T-helper 1 cell treated with Interleukin-12 subunit alpha and Interleukin-12 subunit beta and Interleukin-4 antibody, amounts not matched to agents 30 μg/mL and 1 μg/mL, for 36 hours (primary cell): ENCODE measurements at regions not wholly inside any gene's neighbourhood (a gene's known extent, or its start where the extent isn't known, plus 50 kb on each side); places are given as distances from the start of the nearest gene placed in this dataset.

Source experiments
- H3K27ac Mint-ChIP-seq: one replicate; pipeline ENCODE4 v1.8.0; 2021; ENCODE audit warnings: mild to moderate bottlenecking, mixed read lengths
- H3K27me3 Mint-ChIP-seq: one replicate; pipeline ENCODE4 v1.8.0; 2021; ENCODE audit warnings: low read depth, mixed read lengths
- H3K36me3 Mint-ChIP-seq: one replicate; pipeline ENCODE4 v1.8.0; 2021; ENCODE audit warnings: low read depth, mixed read lengths
- H3K4me1 Mint-ChIP-seq: one replicate; pipeline ENCODE4 v1.8.0; 2021; ENCODE audit warnings: low read depth, mixed read lengths
- H3K4me3 Mint-ChIP-seq: one replicate; pipeline ENCODE4 v1.8.0; 2021; ENCODE audit warnings: mild to moderate bottlenecking, moderate library complexity, mixed read lengths
- H3K9me3 Mint-ChIP-seq: one replicate; pipeline ENCODE4 v1.8.0; 2021; ENCODE audit warnings: mixed read lengths

- Mint-ChIP-seq H3K4me1 (no peaks in the 10 kb centered on the region), H3K27me3 (peaks cover 10% of the 10 kb centered on the region), H3K27ac (no peak overlapping the region), H3K4me3 (no peak overlapping the region), H3K9me3 (no peaks in the 10 kb centered on the region), H3K36me3 (no peaks in the 10 kb centered on the region)
Measured at GRCh38 chr10:113339121-113339520, 213.7 kb upstream of the HABP2 start.

- H3K4me1 Mint-ChIP-seq, result no peaks in the 10 kb centered on the region
- H3K9me3 Mint-ChIP-seq, result no peaks in the 10 kb centered on the region
- H3K36me3 Mint-ChIP-seq, result no peaks in the 10 kb centered on the region
- H3K27ac Mint-ChIP-seq, result no peak overlapping the region
- peaks cover 10% of the 10 kb centered on the region for H3K27me3 Mint-ChIP-seq
- no peak overlapping the region for H3K4me3 Mint-ChIP-seq
Measured at GRCh38 chr10:113340282-113340681, 212.6 kb upstream of the HABP2 start.

- Mint-ChIP-seq H3K4me3 (no peak overlapping the region), H3K9me3 (no peaks in the 10 kb centered on the region), H3K27ac (no peak overlapping the region), H3K27me3 (peaks cover 10% of the 10 kb centered on the region), H3K36me3 (no peaks in the 10 kb centered on the region), H3K4me1 (no peaks in the 10 kb centered on the region)
Measured at GRCh38 chr10:113341138-113341537, 211.7 kb upstream of the HABP2 start.

DNA sequence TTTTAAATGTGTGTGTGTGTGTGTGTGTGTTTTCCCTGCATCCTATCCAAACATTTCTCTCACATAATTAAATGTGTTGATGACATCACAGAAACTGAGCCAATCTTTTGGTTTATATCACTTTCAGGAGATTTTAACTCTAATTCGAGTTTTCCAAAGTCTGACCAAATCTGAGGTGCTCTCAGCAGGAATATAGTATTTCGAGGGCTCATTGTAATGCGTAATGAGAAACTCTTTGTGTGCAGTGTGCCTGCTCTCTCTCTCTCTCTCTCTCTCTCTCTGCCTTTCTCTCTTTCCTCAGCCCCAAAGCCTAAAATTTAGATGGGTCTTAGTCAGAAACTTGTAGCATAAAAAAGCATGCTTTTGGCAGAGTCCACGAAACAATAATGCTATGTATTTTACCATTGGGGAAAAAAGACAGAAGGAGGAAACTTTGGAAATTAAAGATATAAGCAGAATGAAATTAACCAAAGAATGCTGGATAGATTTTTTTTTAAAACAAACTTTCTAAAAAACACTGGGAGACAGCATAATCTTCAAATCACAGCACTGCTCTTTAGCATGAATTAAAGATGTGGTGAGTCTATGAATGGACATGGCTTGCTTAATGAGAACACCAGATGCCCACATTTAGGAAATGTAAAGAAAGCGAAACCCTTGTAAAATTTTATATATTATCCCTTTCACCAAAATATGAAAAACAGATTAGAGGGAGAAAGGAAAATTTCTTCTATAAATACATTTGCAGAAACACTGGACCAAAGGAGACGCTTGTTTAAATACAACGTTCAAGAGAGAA lies 206.8 kb upstream of the HABP2 start:
- no peaks in the 10 kb centered on the region for H3K4me1 Mint-ChIP-seq
- no peak overlapping the region for H3K4me3 Mint-ChIP-seq
- H3K36me3 Mint-ChIP-seq, result no peaks in the 10 kb centered on the region
- H3K9me3 Mint-ChIP-seq, result no peaks in the 10 kb centered on the region
- H3K27ac Mint-ChIP-seq, result no peak overlapping the region
- peaks cover 4% of the 10 kb centered on the region for H3K27me3 Mint-ChIP-seq

DNA sequence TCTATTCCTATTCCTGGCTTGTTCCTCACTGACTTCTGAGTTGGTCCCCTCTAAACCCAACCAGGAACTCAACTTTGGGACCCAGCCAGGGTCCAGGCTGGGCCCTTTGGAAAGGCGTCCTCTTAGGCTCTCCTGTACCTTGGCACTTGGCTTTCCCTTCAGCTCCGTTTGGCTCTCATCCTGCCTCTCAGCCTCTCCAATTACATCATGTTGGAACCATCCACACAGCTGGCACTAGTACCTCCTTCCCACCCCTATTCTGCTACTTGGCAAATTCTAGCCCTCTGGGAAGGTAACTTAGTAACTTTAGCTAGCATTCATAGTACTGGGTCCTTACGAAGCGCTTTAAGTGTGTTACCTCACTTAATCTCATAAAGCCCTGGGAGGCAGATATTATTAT lies 205.3 kb upstream of the HABP2 start:
- Mint-ChIP-seq H3K4me3 (no peak overlapping the region), H3K4me1 (no peaks in the 10 kb centered on the region), H3K27me3 (peaks cover 4% of the 10 kb centered on the region), H3K9me3 (no peaks in the 10 kb centered on the region), H3K27ac (no peak overlapping the region), H3K36me3 (no peaks in the 10 kb centered on the region)

GRCh38 chr10:113348694-113349093 lies 204.2 kb upstream of the HABP2 start:
- Mint-ChIP-seq H3K4me1 (no peaks in the 10 kb centered on the region), H3K36me3 (no peaks in the 10 kb centered on the region), H3K9me3 (no peaks in the 10 kb centered on the region), H3K27ac (no peak overlapping the region), H3K27me3 (no peaks in the 10 kb centered on the region), H3K4me3 (no peak overlapping the region)

DNA sequence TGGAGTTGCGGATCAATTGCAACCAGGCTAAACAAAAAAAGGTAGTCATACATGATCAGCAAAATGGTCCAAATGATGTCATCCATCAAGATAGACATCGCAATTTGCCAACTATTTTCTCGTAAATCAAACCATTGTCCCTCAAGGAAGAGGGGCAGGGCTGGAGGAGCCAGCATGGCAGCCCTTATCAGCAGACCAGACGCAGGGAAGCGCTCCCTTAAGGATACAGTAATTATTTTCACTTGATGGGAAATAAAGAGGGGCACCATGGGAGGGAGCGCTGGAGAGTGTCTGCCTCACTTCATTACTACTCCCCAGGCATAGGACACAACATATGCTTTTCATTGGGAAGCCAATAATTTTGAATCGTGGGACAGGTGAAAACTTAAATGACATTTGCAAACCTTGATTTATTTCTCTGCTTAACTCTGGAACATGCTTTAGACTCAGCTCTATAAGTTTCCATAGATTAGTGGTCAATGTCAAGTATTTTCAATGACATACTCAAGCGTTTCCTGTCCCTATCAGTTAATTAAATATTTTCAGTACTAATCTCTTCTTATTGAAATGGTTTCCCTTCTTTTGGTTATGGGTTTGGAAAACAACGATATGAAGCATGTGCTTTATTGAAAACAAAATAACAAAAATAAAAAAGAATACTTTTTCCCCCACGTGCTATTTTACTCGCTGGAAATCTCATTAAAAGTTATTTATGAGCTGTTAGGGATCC lies 202.4 kb upstream of the HABP2 start:
- H3K36me3 Mint-ChIP-seq, result no peaks in the 10 kb centered on the region

DNA sequence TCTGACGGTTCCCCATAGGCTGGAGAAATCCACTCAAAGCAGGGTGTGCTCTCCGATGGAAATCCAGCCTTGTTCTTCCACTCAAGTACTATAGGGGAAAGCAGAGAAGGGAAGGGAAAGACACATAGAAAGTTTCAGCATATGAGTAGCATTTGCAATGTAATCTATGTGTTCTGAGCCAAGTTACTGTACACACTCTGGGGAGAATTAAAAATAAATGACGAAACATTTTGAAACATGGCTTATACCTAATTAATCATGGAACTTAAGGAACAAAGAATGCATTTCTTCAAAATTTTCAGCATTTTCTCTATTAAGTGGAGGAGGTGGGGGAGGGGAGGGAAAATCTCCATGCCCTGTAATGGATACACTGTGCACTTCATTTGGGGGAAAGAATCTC lies 198.1 kb upstream of the HABP2 start:
- no peaks in the 10 kb centered on the region for H3K9me3 Mint-ChIP-seq
- H3K4me3 Mint-ChIP-seq, result no peak overlapping the region
- H3K36me3 Mint-ChIP-seq, result no peaks in the 10 kb centered on the region
- no peaks in the 10 kb centered on the region for H3K27me3 Mint-ChIP-seq
- H3K4me1 Mint-ChIP-seq, result no peaks in the 10 kb centered on the region
- no peak overlapping the region for H3K27ac Mint-ChIP-seq

More for the DNA sequence above, 202.4 kb upstream of the HABP2 start:
- Mint-ChIP-seq H3K4me1 (no peaks in the 10 kb centered on the region), H3K27me3 (no peaks in the 10 kb centered on the region), H3K4me3 (no peak overlapping the region), H3K27ac (no peak overlapping the region), H3K9me3 (no peaks in the 10 kb centered on the region)

DNA sequence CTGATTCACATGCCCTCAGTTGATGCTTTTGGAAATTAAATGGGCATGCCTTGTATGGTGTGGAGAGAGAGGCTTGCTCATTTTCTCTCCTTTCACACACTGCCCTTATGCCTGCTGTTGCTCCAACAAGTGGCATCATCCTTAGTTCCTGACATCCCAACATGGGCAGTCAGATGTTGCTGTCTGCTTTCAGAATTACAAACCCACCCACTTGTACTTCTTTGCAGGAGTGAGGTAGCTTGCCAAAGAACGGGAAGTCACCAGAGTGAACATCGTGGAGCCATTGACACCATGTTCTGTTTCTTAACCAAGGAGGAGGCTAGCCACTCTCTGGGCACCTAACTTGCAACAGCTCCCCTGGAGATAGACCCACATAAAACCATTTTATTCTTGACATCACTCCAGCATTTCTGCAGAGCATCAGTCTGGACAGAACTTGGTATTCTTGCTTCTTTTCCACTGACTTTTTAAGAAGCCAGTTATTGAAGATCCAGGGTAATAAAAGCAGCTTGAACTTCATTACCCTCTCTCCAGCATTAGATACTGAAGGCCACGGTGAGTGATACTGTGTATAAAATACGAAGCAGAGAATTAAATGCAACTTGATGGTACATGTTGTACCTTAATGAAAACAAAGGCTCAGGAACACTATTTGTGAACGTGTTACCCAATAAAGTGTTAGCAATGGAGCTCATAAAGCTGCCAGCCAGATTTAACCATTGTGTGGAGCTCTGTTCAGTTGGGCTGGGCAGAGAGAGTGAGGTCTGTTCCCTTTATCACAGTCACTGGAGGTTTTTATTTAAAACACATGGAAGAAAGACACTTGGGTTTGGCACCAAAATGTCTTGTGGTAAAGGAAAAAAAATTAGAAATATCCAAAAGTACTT lies 195.8 kb upstream of the HABP2 start:
- Mint-ChIP-seq H3K4me3 (no peak overlapping the region), H3K36me3 (no peaks in the 10 kb centered on the region), H3K9me3 (no peaks in the 10 kb centered on the region), H3K27ac (no peak overlapping the region), H3K27me3 (no peaks in the 10 kb centered on the region), H3K4me1 (no peaks in the 10 kb centered on the region)

DNA sequence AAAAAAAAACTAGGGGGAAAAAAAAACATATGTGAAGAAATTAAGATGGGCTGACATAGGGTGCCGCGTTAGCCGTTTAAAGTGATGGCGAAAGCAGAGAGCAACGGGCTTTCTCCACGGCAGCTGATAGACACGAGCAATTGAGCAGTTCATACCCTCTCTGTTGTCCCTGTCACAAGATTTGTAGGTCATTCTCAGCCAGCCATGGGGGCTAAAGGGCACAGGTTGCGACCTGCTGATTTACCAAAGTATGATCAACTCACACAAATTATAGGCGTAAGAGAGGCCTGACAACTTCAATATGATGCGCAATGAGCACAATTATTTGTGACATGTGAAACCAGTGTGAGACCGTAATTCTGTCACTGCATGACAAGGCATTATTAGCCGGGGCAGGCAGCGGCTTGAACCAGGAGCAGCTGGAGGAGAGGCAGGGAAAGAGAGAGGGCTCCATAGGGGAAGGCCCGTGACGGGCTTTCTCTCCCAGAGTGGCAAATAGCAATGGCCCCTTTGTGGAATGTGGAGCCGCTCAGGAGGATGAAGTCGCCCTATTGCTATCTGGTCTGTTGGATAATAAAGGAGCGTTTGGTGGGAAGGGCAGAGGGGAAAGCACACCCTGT lies 195.1 kb upstream of the HABP2 start:
- Mint-ChIP-seq H3K27me3 (no peaks in the 10 kb centered on the region), H3K4me1 (no peaks in the 10 kb centered on the region), H3K27ac (no peak overlapping the region), H3K9me3 (no peaks in the 10 kb centered on the region), H3K4me3 (no peak overlapping the region), H3K36me3 (no peaks in the 10 kb centered on the region)

DNA sequence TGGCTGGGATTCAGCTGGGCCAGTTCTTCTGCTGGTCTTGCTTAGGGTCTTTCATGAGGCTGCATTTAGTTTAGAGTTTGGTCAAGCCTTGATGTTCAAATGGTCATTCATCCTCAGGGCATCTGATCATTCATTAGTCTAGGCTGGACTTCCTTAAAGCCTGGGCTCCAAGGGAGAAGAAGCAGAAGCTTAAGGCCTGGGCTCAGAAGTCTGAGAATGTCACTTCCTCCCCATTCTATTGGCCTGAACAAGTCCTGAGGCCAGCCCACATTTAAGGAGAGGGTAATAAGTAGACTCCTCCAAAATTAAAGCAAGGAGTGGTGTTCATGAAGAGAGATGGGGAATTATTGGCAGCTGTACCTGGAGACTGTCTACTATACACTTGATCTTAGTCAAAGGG lies 193.2 kb upstream of the HABP2 start:
- H3K36me3 Mint-ChIP-seq, result no peaks in the 10 kb centered on the region
- no peaks in the 10 kb centered on the region for H3K9me3 Mint-ChIP-seq
- no peaks in the 10 kb centered on the region for H3K4me1 Mint-ChIP-seq
- no peak overlapping the region for H3K4me3 Mint-ChIP-seq
- H3K27ac Mint-ChIP-seq, result no peak overlapping the region
- H3K27me3 Mint-ChIP-seq, result no peaks in the 10 kb centered on the region

GRCh38 chr10:113360870-113361269 lies 192.0 kb upstream of the HABP2 start:
- no peak overlapping the region for H3K4me3 Mint-ChIP-seq
- no peak overlapping the region for H3K27ac Mint-ChIP-seq
- no peaks in the 10 kb centered on the region for H3K36me3 Mint-ChIP-seq
- H3K9me3 Mint-ChIP-seq, result no peaks in the 10 kb centered on the region
- H3K27me3 Mint-ChIP-seq, result no peaks in the 10 kb centered on the region
- H3K4me1 Mint-ChIP-seq, result no peaks in the 10 kb centered on the region

- Mint-ChIP-seq H3K27me3 (no peaks in the 10 kb centered on the region), H3K27ac (no peak overlapping the region), H3K9me3 (no peaks in the 10 kb centered on the region), H3K4me3 (no peak overlapping the region), H3K36me3 (no peaks in the 10 kb centered on the region), H3K4me1 (no peaks in the 10 kb centered on the region)
Measured at GRCh38 chr10:113362645-113363091, 190.2 kb upstream of the HABP2 start.

- H3K27me3 Mint-ChIP-seq, result no peaks in the 10 kb centered on the region
- no peak overlapping the region for H3K27ac Mint-ChIP-seq
- no peaks in the 10 kb centered on the region for H3K4me1 Mint-ChIP-seq
- peaks cover 7% of the 10 kb centered on the region for H3K9me3 Mint-ChIP-seq
- H3K4me3 Mint-ChIP-seq, result no peak overlapping the region
- no peaks in the 10 kb centered on the region for H3K36me3 Mint-ChIP-seq
Measured at GRCh38 chr10:113364227-113364626, 188.6 kb upstream of the HABP2 start.
